Left ventricle myocardium inferior (tissue), 1 donor: ENCODE measurements at regions not wholly inside any gene's neighbourhood (a gene's known extent, or its start where the extent isn't known, plus 50 kb on each side); places are given as distances from the start of the nearest gene placed in this dataset.
"Not testable (repeated sequence)": the region's sequence is repeated elsewhere in the genome, so short reads cannot be mapped to it uniquely, and the experiment has no call there.

ENCODE experiments used
- DNase-seq: peaks from one replicate; pipeline ENCODE4 v3.0.0-alpha.2; 2020
- H3K27ac ChIP-seq: fragments of 200-600 bp; replicated peaks from 2 replicates; pipeline ENCODE4 v1.8.0; 2021
- H3K27me3 ChIP-seq: fragments of 200-600 bp; 2 replicates; pipeline ENCODE4 v1.8.0; 2021; ENCODE audit warnings: low read depth
- H3K36me3 ChIP-seq: fragments of 200-600 bp; 2 replicates; pipeline ENCODE4 v1.8.0; 2021
- H3K4me1 ChIP-seq: fragments of 200-600 bp; 2 replicates; pipeline ENCODE4 v1.8.0; 2021
- H3K4me3 ChIP-seq: fragments of 200-600 bp; 2 replicates; pipeline ENCODE4 v1.8.0; 2021; ENCODE audit warnings: mild to moderate bottlenecking, moderate library complexity
- H3K9me3 ChIP-seq: fragments of 200-600 bp; replicated peaks from 2 replicates; pipeline ENCODE4 v1.8.0; 2021
- CTCF ChIP-seq: fragments of 200-600 bp; IDR thresholded peaks from 2 replicates; pipeline ENCODE4 v1.8.0; 2021; ENCODE audit warnings: antibody characterized with exemption, mild to moderate bottlenecking, borderline replicate concordance
- intact Hi-C: fragments of 100-400 bp; cut with micrococcal nuclease; formaldehyde crosslinking; loops from one replicate; pipeline ENCODE4 v1.11.0; 2022
- donor health status: DM: no; HTN: yes; CAD: no; lungs with severe emphysema.

DNA sequence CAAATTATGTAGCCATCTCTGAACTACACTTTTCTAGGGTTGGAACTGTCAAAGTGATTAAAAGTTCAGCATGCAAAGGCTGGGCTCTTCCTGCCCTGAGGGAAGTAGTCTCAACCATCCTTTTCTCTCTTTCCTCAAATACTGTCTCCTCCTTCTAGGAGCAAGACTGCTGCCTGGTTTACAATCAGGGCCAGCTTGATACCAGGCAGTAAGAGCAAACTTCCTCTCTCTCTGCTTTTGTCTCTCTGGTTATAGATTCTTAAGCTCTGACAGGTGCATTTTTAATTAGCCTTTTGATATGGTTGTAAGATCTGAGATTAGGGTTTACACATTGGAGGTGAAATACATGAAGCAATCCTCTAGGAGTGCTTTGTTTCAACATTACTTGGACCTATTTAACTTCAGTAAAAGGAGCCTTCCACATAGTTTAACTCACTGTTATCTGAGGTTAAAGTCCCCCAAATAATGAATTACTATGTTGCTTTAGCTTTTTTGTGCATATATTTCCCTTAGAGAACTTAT lies 436.1 kb downstream of the SPATA31D1 start:
- intact Hi-C loops, result no loop called here
- no peak for TF ChIP-seq CTCF
- H3K36me3 ChIP-seq, result no peaks in the 10 kb centered on the region
- H3K9me3 ChIP-seq, result no peaks in the 10 kb centered on the region
- H3K4me1 ChIP-seq, result no peaks in the 10 kb centered on the region
- H3K4me3 ChIP-seq, result no peak overlapping the region
- H3K27me3 ChIP-seq, result no peaks in the 10 kb centered on the region
- no peak for DNase-seq
- H3K27ac ChIP-seq, result no peak overlapping the region

- intact Hi-C loops, result no loop called here
- no peak for TF ChIP-seq CTCF
- H3K27ac ChIP-seq, result no peak overlapping the region
- no peak for DNase-seq
- no peaks in the 10 kb centered on the region for H3K36me3 ChIP-seq
- no peaks in the 10 kb centered on the region for H3K4me1 ChIP-seq
- H3K27me3 ChIP-seq, result no peaks in the 10 kb centered on the region
- H3K4me3 ChIP-seq, result no peak overlapping the region
- H3K9me3 ChIP-seq, result peaks cover 18% of the 10 kb centered on the region
These were observed 442.5 kb downstream of the SPATA31D1 start for GRCh38 chr9:82431121-82431520.

- intact Hi-C loops, H3K4me3 ChIP-seq, DNase-seq, H3K27ac ChIP-seq, H3K27me3 ChIP-seq, H3K4me1 ChIP-seq, H3K36me3 ChIP-seq: not testable (repeated sequence)
- H3K9me3 ChIP-seq, result peaks cover 27% of the 10 kb centered on the region
These were observed 444.8 kb downstream of the SPATA31D1 start for GRCh38 chr9:82433290-82433931.

DNA sequence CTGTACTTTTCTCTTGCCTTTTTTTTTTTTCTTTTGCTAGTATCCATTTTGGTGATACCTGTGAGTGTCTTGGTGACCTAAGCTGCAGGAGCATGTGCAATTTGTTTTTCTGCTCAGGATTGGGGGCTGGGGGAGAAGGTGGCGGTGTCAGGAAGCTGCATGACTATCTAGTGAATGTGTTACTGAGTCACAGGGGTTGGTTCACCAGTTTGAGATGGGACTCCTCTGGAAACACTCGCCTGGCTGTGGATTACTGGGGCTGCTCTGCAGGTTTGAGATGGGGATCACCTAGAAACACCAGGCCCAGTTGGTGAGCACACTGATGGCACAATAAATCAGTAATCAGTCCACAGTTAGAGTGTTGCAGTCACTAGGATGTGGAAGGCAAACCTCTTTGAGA lies 447.9 kb downstream of the SPATA31D1 start:
- intact Hi-C loops, result no loop called here
- Histone ChIP-seq H3K27me3 (no peaks in the 10 kb centered on the region), H3K4me1 (no peaks in the 10 kb centered on the region), H3K36me3 (no peaks in the 10 kb centered on the region), H3K4me3 (no peak overlapping the region), H3K9me3 (peaks cover 50% of the 10 kb centered on the region), H3K27ac (no peak overlapping the region)
- no peak for DNase-seq
- TF ChIP-seq CTCF, result no peak

DNA sequence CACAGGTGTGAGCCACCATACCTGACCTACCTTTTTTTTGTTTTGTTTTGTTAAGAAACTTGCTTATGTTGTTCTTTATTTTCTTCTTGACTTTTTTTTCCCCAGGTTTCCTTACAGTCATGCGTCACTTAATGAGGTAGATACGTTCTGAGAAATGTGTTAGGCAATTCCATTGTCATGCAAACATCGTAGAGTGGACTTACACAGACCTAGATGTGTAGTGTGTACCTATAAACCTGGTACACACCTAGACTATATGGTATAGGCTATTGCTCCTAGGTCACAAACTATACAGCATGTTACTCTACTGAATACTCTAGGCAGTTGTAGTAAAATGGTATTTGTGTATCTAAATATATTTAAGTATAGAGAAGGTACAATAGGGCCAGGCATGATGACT lies 448.6 kb downstream of the SPATA31D1 start:
- H3K4me1 ChIP-seq, intact Hi-C loops, H3K27ac ChIP-seq, DNase-seq, H3K27me3 ChIP-seq, H3K36me3 ChIP-seq, H3K4me3 ChIP-seq: not testable (repeated sequence)
- H3K9me3 ChIP-seq, result peaks cover 57% of the 10 kb centered on the region

DNA sequence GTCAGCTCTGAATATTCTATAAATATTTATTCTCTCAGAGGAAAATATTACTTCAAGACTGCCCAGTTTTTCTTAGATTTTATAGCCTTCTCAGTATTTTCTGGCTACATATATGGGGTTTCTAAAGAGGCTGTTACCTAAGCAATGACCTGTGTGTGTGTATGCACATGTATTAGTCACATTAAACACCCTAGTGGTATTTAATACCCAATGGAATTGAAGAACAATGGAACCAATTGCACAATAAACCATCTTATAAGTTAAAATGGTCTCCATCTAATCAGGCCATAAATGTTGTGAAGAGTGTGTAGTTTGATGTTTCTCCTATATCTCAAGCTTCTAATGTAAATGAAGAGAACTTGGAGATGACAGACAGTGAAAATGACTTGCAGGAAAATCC lies 450.0 kb downstream of the SPATA31D1 start:
- Histone ChIP-seq H3K27me3 (no peaks in the 10 kb centered on the region), H3K9me3 (peaks cover 57% of the 10 kb centered on the region), H3K4me1 (no peaks in the 10 kb centered on the region), H3K4me3 (no peak overlapping the region), H3K36me3 (no peaks in the 10 kb centered on the region), H3K27ac (no peak overlapping the region)
- no peak for DNase-seq
- intact Hi-C loops, result no loop called here
- no peak for TF ChIP-seq CTCF
